ENCODE measurements at regions not wholly inside any gene's neighbourhood (a gene's known extent, or its start where the extent isn't known, plus 50 kb on each side); places are given as distances from the start of the nearest gene placed in this dataset.
"Not testable (repeated sequence)": the region's sequence is repeated elsewhere in the genome, so short reads cannot be mapped to it uniquely, and the experiment has no call there.

DNA sequence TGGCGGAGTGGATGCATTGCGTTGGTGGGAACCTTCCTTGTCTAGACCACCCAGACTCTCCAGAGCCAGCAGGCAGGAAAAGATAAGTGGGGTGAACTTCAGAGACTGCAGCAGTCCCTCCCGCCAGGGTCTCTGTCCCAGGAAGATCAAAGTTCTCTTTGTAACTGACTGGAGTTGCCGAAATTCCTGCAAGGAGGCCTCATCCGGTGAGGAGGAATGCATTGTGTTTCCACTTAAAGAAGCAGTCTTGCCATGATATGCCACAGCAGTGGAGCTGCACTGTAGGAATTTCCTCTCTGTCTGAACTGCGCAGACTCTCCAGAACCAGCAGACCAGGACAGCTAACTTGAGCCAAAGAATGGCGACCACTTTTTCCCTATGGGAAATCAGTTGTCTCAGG lies 1190.4 kb downstream of the TECRL start:
- no peaks in the 10 kb centered on the region for H3K4me1 ChIP-seq
- H3K4me3 ChIP-seq = no peak overlapping the region
- no peak for ATAC-seq (ENCODE audit: low FRiP score in 2 of 2)
- H3K36me3 ChIP-seq = no peaks in the 10 kb centered on the region
- TF ChIP-seq POLR2AphosphoS5 (IDR thresholded peaks at IDR 0.05) = no peak
- no peak for TF ChIP-seq POLR2A (IDR thresholded peaks at IDR 0.05)
- TF ChIP-seq, protein P1, sequence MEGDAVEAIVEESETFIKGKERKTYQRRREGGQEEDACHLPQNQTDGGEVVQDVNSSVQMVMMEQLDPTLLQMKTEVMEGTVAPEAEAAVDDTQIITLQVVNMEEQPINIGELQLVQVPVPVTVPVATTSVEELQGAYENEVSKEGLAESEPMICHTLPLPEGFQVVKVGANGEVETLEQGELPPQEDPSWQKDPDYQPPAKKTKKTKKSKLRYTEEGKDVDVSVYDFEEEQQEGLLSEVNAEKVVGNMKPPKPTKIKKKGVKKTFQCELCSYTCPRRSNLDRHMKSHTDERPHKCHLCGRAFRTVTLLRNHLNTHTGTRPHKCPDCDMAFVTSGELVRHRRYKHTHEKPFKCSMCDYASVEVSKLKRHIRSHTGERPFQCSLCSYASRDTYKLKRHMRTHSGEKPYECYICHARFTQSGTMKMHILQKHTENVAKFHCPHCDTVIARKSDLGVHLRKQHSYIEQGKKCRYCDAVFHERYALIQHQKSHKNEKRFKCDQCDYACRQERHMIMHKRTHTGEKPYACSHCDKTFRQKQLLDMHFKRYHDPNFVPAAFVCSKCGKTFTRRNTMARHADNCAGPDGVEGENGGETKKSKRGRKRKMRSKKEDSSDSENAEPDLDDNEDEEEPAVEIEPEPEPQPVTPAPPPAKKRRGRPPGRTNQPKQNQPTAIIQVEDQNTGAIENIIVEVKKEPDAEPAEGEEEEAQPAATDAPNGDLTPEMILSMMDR (IDR thresholded peaks at IDR 0.05) = no peak
- TF ChIP-seq EP300 (IDR thresholded peaks at IDR 0.05) = no peak
- H3K27ac ChIP-seq = no peak overlapping the region
- no peak for DNase-seq
- H3K9me3 ChIP-seq = no peaks in the 10 kb centered on the region
- H3K27me3 ChIP-seq = no peaks in the 10 kb centered on the region
- 72 to 92% methylated on average over 2 to 7 of the region's 7 CpGs for WGBS, 2 donors

DNA sequence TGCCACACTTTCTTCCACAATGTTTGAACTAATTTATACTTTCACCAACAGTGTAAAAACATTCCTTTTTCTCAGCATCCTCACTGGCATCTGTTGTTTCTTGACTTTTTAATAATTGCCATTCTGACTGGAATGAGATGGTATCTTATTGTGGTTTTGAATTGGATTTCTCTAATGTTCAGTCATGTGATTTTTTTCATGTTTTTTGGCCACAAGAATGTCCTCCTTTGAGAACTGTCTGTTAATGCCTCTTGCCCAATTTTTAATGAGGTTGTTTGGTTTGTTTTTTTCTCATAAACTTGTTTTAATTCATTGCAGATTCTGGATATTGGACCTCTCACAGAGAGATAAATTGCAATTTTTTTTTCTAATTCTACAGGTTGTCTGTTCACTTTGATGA lies 1195.2 kb downstream of the TECRL start:
- no peaks in the 10 kb centered on the region for H3K4me1 ChIP-seq
- DNase-seq (no peak), ATAC-seq (ENCODE audit: low FRiP score in 2 of 2) (no peak)
- H3K36me3 ChIP-seq = no peaks in the 10 kb centered on the region
- no peaks in the 10 kb centered on the region for H3K27me3 ChIP-seq
- H3K9me3 ChIP-seq = no peaks in the 10 kb centered on the region
- no peak overlapping the region for H3K27ac ChIP-seq
- no peak overlapping the region for H3K4me3 ChIP-seq
- TF ChIP-seq EP300 (IDR thresholded peaks at IDR 0.05) (no peak), POLR2AphosphoS5 (IDR thresholded peaks at IDR 0.05) (no peak), POLR2A (IDR thresholded peaks at IDR 0.05) (no peak)
- TF ChIP-seq, protein P1 (IDR thresholded peaks at IDR 0.05) = no peak

DNA sequence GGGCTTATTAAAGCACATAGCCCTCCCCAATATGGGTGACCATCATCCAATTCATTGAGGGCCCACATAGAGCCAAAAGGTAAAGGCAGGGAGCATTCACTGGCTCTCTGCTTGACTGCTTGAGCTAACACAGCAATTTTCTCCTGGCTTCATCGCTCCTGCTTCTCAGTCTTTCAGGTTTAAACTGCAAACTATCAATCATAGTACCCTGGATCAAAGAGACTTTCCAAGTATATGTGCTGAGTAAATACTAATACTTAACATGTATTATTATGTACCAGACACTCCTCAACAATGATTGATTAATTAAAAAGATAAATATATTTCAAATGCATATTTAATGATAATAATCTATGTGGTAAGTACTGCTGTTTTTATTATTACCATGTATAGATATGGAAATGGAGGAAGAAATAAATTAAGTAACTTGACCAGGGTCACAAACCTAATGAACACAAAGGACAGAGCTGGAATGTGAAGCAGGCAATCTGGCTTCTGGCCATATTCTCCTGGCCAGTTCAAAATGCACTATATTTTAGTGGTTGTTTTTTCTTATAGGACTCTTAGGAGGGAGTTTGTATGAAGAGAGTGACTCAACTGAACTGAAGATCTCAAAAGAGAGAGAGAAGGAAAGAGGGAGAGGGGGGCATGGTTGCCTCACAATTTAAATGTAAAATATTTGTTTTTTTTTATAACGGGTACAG lies 1197.3 kb downstream of the TECRL start:
- 67 to 69% methylated on average over 2 of the region's 2 CpGs for WGBS, 2 donors
- Histone ChIP-seq H3K9me3 (peaks cover 0 to 3% (median 0%) of the 10 kb centered on the region in 4 donors), H3K27ac (no peak overlapping the region), H3K4me1 (no peaks in the 10 kb centered on the region), H3K36me3 (no peaks in the 10 kb centered on the region), H3K27me3 (no peaks in the 10 kb centered on the region), H3K4me3 (no peak overlapping the region)
- TF ChIP-seq, protein P1 (IDR thresholded peaks at IDR 0.05) = no peak
- TF ChIP-seq EP300 (IDR thresholded peaks at IDR 0.05) (no peak), POLR2AphosphoS5 (IDR thresholded peaks at IDR 0.05) (no peak), POLR2A (IDR thresholded peaks at IDR 0.05) (no peak)
- ATAC-seq (ENCODE audit: low FRiP score in 2 of 2) (no peak), DNase-seq (no peak)

DNA sequence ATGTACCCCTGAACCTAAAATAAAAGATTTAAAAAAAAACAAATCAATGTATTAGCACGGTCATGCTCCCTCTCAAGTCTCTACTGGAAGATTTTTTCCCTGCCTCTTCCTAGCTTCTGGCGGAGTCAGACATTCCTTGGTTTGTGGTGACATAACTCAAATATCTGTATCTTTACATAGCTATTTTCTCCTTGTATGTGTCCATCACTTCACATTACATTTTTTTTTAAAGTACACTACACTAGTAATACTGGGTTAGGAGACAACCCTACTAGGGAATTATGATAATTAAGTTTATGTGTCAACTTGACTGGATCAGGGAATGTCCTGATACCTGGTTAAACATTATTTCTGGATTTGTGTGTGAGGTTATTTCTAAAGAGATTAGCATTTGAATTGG lies 1197.9 kb downstream of the TECRL start:
- H3K9me3 ChIP-seq = peaks cover 0 to 3% (median 0%) of the 10 kb centered on the region in 4 donors
- TF ChIP-seq, protein P1 (IDR thresholded peaks at IDR 0.05) = no peak
- TF ChIP-seq POLR2A (IDR thresholded peaks at IDR 0.05) = no peak
- no peak for TF ChIP-seq EP300 (IDR thresholded peaks at IDR 0.05)
- no peak for TF ChIP-seq POLR2AphosphoS5 (IDR thresholded peaks at IDR 0.05)
- 57 to 82% methylated on average over 2 of the region's 2 CpGs for WGBS, 2 donors

DNA sequence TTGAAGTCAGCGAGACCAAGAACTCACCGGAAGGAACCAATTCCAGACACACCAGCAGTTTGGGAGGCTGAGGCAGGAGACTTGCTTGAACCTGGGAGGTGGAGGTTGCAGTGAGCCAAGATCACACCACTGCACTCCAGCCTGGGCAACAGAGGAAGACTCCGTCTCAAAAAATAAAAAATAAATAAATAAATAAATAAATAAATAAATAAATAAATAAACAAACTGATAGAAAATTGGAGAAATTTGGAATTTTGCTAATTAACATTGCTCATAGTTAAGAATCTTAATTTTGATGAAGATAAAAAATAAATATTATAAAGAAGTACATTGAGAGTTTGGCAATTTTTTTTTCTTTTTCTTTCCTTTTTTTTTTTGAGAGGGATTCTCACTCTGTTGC lies 1216.2 kb downstream of the TECRL start:
- not testable (repeated sequence) for H3K4me1 ChIP-seq; DNase-seq; H3K4me3 ChIP-seq; H3K9me3 ChIP-seq; H3K36me3 ChIP-seq; H3K27me3 ChIP-seq; ATAC-seq (ENCODE audit: low FRiP score in 2 of 2); H3K27ac ChIP-seq
- WGBS, 2 donors = 88 to 91% methylated on average over 2 to 3 of the region's 3 CpGs

More for the DNA sequence above, 1197.9 kb downstream of the TECRL start:
- Histone ChIP-seq H3K27me3 (no peaks in the 10 kb centered on the region), H3K27ac (no peak overlapping the region), H3K36me3 (no peaks in the 10 kb centered on the region), H3K4me1 (no peaks in the 10 kb centered on the region), H3K4me3 (no peak overlapping the region)
- no peak for ATAC-seq (ENCODE audit: low FRiP score in 2 of 2)
- DNase-seq = no peak
